Testis (tissue), 2 donors: ENCODE measurements at regions not wholly inside any gene's neighbourhood (a gene's known extent, or its start where the extent isn't known, plus 50 kb on each side); places are given as distances from the start of the nearest gene placed in this dataset.
A peak's percentile ranks its signal among the peaks of the same experiment; 100 is the strongest.

Source experiments
- DNase-seq: peaks from one replicate; pipeline ENCODE4 v3.0.0-alpha.2; 2019
- H3K27ac ChIP-seq, 2 donors: fragments of 200-600 bp; sonication (generic); one replicate each; pipeline ENCODE4 v1.5.1; 2019
- H3K27me3 ChIP-seq: fragments of 200-600 bp; sonication (generic); one replicate; pipeline ENCODE4 v1.5.1; 2019
- H3K36me3 ChIP-seq: fragments of 200-600 bp; sonication (generic); one replicate; pipeline ENCODE4 v1.5.1; 2017; ENCODE audit warnings: low read depth; ENCODE audit errors: missing control alignments
- H3K4me1 ChIP-seq: fragments of 200-600 bp; sonication (generic); one replicate; pipeline ENCODE4 v1.5.1; 2019
- H3K4me3 ChIP-seq, 2 donors: fragments of 200-600 bp; sonication (generic); one replicate each; pipeline ENCODE4 v1.5.1; 2017 to 2019
- H3K9me3 ChIP-seq: fragments of 200-600 bp; sonication (generic); one replicate; pipeline ENCODE4 v1.5.1; 2017
- POLR2A ChIP-seq: fragments of 450-650 bp; IDR thresholded peaks from one replicate; pipeline ENCODE4 v1.6.1; 2017; ENCODE audit warnings: antibody characterized with exemption, mild to moderate bottlenecking, moderate library complexity
- WGBS, 2 donors: methylation state at CpG; one replicate each; pipeline ENCODE4 v1.1.5; 2018; 5-methylcytosine and 5-hydroxymethylcytosine counted together
- intact Hi-C: fragments of 100-400 bp; cut with DNase I; formaldehyde crosslinking; loops from one replicate; pipeline ENCODE4 v1.15.1; 2023; ENCODE audit warnings: low total_unique reads
- TF ChIP-seq, protein P1 (sequence below), 3 experiments: fragments of 450-650 bp in 2 of 3; fragments of 200-600 bp in 1 of 3; sonication (generic) in 1 of 3; IDR thresholded peaks; one replicate each; pipeline ENCODE4 v1.5.1; 2016 to 2019; ENCODE audit warnings: antibody characterized with exemption in 3 of 3, mild to moderate bottlenecking in 2 of 3, moderate library complexity in 1 of 3

DNA sequence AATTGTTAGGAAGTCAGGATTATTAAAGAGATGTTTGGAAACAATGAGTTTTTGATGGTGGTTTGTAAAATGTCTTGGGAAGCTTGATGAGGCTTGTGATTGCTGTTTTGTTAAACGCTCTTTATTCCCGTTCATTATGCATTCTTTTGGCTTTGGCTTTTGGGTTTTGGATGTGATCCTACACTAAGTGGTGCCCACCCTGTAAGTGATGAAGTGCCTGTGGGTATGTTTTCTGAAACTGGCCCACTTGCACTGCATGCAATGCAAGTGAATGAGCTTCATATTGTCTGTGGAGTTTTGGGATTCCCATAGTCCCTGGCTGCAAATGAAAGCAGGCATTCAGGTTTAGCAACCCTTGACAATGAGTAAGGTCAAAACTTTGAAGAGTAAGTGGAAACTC, 1035.5 kb upstream of the WWC1 start:
- H3K9me3 ChIP-seq, result no peaks in the 10 kb centered on the region
- intact Hi-C loops, result no loop called here
- H3K4me1 ChIP-seq, result no peaks in the 10 kb centered on the region
- TF ChIP-seq, protein P1, sequence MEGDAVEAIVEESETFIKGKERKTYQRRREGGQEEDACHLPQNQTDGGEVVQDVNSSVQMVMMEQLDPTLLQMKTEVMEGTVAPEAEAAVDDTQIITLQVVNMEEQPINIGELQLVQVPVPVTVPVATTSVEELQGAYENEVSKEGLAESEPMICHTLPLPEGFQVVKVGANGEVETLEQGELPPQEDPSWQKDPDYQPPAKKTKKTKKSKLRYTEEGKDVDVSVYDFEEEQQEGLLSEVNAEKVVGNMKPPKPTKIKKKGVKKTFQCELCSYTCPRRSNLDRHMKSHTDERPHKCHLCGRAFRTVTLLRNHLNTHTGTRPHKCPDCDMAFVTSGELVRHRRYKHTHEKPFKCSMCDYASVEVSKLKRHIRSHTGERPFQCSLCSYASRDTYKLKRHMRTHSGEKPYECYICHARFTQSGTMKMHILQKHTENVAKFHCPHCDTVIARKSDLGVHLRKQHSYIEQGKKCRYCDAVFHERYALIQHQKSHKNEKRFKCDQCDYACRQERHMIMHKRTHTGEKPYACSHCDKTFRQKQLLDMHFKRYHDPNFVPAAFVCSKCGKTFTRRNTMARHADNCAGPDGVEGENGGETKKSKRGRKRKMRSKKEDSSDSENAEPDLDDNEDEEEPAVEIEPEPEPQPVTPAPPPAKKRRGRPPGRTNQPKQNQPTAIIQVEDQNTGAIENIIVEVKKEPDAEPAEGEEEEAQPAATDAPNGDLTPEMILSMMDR (IDR thresholded peaks at IDR 0.05), result no peak
- no peak for TF ChIP-seq POLR2A
- no peaks in the 10 kb centered on the region for H3K27me3 ChIP-seq
- WGBS, 2 donors, result 87 to 94% methylated on average over 2 of the region's 2 CpGs
- H3K36me3 ChIP-seq, result no peaks in the 10 kb centered on the region
- H3K27ac ChIP-seq, result no peak overlapping the region
- no peak overlapping the region for H3K4me3 ChIP-seq
- DNase-seq, result no peak

DNA sequence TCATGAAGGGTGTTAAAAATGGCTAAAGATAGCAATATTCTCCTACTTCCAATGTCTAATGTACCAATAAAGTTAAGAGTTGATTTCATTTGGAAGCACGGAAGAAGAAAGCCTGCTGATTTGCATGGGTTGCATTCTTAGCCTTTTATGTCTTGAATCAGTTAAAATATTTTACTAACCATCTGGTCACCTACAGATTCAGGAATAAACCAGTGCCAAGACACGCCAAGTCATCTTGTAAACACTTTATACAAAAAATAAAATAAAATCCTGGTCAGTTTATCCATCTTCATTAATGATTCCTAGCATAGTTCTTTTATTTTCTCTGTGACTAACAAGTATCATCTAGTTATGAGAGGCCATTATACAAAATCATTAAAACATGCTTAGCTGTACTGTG, 1031.6 kb upstream of the WWC1 start:
- Histone ChIP-seq H3K4me3 (no peak overlapping the region), H3K27me3 (no peaks in the 10 kb centered on the region), H3K36me3 (no peaks in the 10 kb centered on the region), H3K4me1 (no peaks in the 10 kb centered on the region), H3K9me3 (no peaks in the 10 kb centered on the region), H3K27ac (no peak overlapping the region)
- 84% methylated on average over 2 of the region's 2 CpGs for WGBS, 2 donors
- intact Hi-C loops, result no loop called here
- DNase-seq, result no peak
- TF ChIP-seq, protein P1 (IDR thresholded peaks at IDR 0.05), result no peak
- TF ChIP-seq POLR2A, result no peak

DNA sequence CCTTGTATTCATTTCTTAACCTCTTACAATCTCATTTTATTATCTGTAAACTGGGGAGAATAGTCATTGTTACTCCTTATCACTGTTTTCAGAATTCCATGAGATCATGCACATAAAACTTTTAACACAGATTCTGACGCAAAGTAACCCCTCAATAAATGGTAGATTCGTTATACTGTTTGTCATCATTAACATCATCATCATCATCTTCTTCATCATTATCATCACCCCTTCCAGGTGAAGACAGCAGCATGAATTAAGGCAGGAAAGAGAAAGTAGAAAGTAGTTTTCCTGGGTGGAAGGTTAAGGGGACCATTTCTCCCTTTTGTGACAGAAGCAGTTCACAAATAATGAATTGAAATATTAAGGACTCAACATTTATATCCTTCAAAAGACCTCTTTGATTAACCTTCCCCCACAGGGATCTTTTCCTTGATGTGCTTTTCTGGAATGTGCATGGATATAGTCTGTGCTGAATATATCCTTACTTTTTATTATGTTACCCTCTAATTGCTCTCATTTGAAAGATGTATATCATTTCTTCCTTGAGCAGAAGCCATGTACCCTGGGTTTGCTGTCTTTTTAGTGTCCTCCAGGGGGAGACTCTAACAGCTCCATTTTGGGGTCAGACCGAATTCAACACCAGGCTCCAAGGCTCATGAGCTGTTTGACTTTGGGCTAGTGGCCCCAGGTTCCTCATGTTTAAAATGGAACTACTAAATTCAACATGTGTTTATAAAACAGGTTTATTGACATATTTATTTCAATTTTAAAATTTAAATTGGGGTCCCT, 1029.9 kb upstream of the WWC1 start:
- H3K9me3 ChIP-seq, result no peaks in the 10 kb centered on the region
- WGBS, 2 donors, result 77 to 88% methylated on average over 3 of the region's 3 CpGs
- no peaks in the 10 kb centered on the region for H3K27me3 ChIP-seq

DNA sequence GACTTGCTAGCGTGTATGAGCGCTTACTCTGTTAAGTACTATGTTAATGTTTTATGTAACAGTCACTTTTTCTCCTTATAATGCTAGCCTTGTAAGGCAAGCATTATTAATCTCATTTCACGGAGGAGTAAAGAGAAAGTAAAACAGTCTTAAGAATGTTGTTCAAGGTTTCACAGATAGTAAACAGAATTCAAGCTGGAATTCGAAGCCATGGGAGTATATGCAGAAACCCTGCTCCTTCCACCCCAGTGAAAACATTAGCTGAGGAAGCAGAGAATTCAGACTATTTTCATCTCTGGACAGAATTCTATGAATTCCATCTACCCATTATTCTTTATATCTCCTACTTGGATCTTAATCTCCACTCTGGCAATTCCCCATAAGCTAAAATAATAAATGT, 1028.3 kb upstream of the WWC1 start:
- H3K4me1 ChIP-seq, result no peaks in the 10 kb centered on the region
- DNase-seq, result no peak
- 65 to 67% methylated on average over 4 of the region's 4 CpGs for WGBS, 2 donors
- no peak overlapping the region for H3K4me3 ChIP-seq
- no peaks in the 10 kb centered on the region for H3K27me3 ChIP-seq
- H3K27ac ChIP-seq, result no peak overlapping the region
- H3K36me3 ChIP-seq, result no peaks in the 10 kb centered on the region
- no peaks in the 10 kb centered on the region for H3K9me3 ChIP-seq
- no peak for TF ChIP-seq POLR2A
- intact Hi-C loops, result no loop called here

More for the DNA sequence above, 1029.9 kb upstream of the WWC1 start:
- no peak for TF ChIP-seq POLR2A
- TF ChIP-seq, protein P1 (IDR thresholded peaks at IDR 0.05), result peak in 1 of 3 experiments; percentile 18
- Histone ChIP-seq H3K4me1 (no peaks in the 10 kb centered on the region), H3K36me3 (no peaks in the 10 kb centered on the region), H3K27ac (no peak overlapping the region), H3K4me3 (no peak overlapping the region)
- no peak for DNase-seq
- intact Hi-C loops, result no loop called here

DNA sequence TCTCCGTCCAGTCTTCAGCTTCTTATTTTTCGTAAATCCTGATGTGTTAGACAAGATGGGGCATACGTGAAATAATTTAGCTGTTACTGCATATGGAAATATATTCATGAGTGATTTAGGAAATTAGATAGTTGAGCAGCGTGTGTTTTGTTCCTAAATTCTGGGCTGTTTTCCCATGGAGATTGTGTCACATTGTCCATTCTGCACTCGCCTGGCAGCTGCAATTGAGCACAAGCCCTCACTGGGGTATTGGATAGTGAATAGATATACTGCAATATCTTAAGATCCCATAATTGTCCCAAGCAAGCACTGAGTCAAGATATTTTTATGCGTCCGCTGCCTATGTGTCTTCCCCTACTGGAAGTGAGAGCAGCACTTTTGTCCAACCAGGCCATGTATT, 1027.1 kb upstream of the WWC1 start:
- Histone ChIP-seq H3K27ac (no peak overlapping the region), H3K4me1 (no peaks in the 10 kb centered on the region), H3K9me3 (no peaks in the 10 kb centered on the region), H3K27me3 (no peaks in the 10 kb centered on the region), H3K36me3 (no peaks in the 10 kb centered on the region), H3K4me3 (no peak overlapping the region)
- intact Hi-C loops, result no loop called here
- TF ChIP-seq, protein P1 (IDR thresholded peaks at IDR 0.05), result no peak
- TF ChIP-seq POLR2A, result no peak
- WGBS, 2 donors, result 89 to 91% methylated on average over 7 of the region's 7 CpGs
- DNase-seq, result no peak
